Anterior cingulate cortex (tissue), 58 donors: ENCODE measurements at regions not wholly inside any gene's neighbourhood (a gene's known extent, or its start where the extent isn't known, plus 50 kb on each side); places are given as distances from the start of the nearest gene placed in this dataset.

Source experiments
- DNase-seq, 58 donors: peaks; one replicate each; lab custom pipeline; 2025; lab: John Stamatoyannopoulos, UW

GRCh38 chr17:52306314-52306713 lies 147.8 kb upstream of the CA10 start:
- DNase-seq, result no peak

GRCh38 chr17:52298881-52299280 lies 140.4 kb upstream of the CA10 start:
- no peak for DNase-seq

- no peak for DNase-seq
Observed at GRCh38 chr17:52297230-52298010, 138.9 kb upstream of the CA10 start.

- DNase-seq, result no peak
Observed at GRCh38 chr17:52294301-52294700, 135.8 kb upstream of the CA10 start.

- DNase-seq, result no peak
Observed at GRCh38 chr17:52287611-52288010, 129.1 kb upstream of the CA10 start.

GRCh38 chr17:52283872-52284271 lies 125.4 kb upstream of the CA10 start:
- no peak for DNase-seq

GRCh38 chr17:52276381-52277008 lies 118.0 kb upstream of the CA10 start:
- DNase-seq, result no peak

GRCh38 chr17:52271781-52272180 lies 113.3 kb upstream of the CA10 start:
- DNase-seq, result no peak

GRCh38 chr17:52255347-52255746 lies 96.8 kb upstream of the CA10 start:
- DNase-seq, result no peak

GRCh38 chr17:52244689-52245088 lies 86.2 kb upstream of the CA10 start:
- DNase-seq, result no peak

GRCh38 chr17:52242268-52242667 lies 83.8 kb upstream of the CA10 start:
- DNase-seq, result no peak

- no peak for DNase-seq
Observed at GRCh38 chr17:52237151-52237550, 78.6 kb upstream of the CA10 start.

- DNase-seq, result peak in 28 of 58 donors; percentile 0 to 51 (median 11)
Observed at GRCh38 chr17:52235516-52235915, 77.0 kb upstream of the CA10 start.

GRCh38 chr17:52233632-52234031 lies 75.1 kb upstream of the CA10 start:
- no peak for DNase-seq

GRCh38 chr17:52233176-52233575 lies 74.7 kb upstream of the CA10 start:
- no peak for DNase-seq

- no peak for DNase-seq
Observed at GRCh38 chr17:52228823-52229222, 70.3 kb upstream of the CA10 start.

GRCh38 chr17:52227926-52228325 lies 69.4 kb upstream of the CA10 start:
- DNase-seq, result no peak

GRCh38 chr17:52213451-52213850 lies 54.9 kb upstream of the CA10 start:
- DNase-seq, result no peak

- no peak for DNase-seq
Observed at GRCh38 chr17:52212851-52213250, 54.3 kb upstream of the CA10 start.

- no peak for DNase-seq
Observed at GRCh38 chr17:52209507-52209906, 51.0 kb upstream of the CA10 start.
